ENCODE measurements at regions not wholly inside any gene's neighbourhood (a gene's known extent, or its start where the extent isn't known, plus 50 kb on each side); places are given as distances from the start of the nearest gene placed in this dataset.

DNA sequence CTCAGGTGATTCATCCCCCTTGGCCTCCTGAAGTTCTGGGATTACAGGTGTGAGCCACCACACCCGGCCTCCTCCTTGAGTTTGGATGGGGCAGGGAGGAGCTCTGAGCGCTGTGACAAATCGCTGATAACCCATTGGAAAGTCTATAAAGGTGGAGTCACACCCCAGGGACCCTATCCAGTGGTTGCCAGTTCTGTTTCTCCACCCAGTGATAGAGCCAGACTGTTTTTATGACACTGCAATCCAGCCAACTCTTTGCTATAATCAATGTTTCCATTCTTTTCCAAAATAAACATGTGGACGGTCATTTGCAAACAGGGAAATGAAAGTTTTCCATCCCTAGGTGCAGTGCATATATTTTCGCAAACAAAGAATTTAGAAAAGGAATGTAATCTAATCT lies 142.0 kb upstream of the PELI2 start:
- TF ChIP-seq FOXM1 (IDR thresholded peaks at IDR 0.05; ENCODE audit: borderline replicate concordance) (no peak), L3MBTL2 (conservative IDR thresholded peaks at IDR 0.05) (no peak), NFRKB (IDR thresholded peaks at IDR 0.05) (no peak)

All from HEK293T (cell line).